Right lobe of liver (tissue), 4 donors: ENCODE measurements at regions not wholly inside any gene's neighbourhood (a gene's known extent, or its start where the extent isn't known, plus 50 kb on each side); places are given as distances from the start of the nearest gene placed in this dataset.

Experiments used
- POLR2A ChIP-seq: fragments of 450-650 bp; IDR thresholded peaks from one replicate; pipeline ENCODE4 v1.6.1; 2017; ENCODE audit warnings: antibody characterized with exemption, mild to moderate bottlenecking
- TF ChIP-seq, protein P1 (sequence below), 4 donors: fragments of 200-600 bp in 3 of 4; fragments of 450-650 bp in 1 of 4; IDR thresholded peaks; one replicate each; pipeline versions ENCODE4 v1.5.1 to v1.8.0; 2016 to 2022; ENCODE audit warnings: antibody characterized with exemption in 4 of 4, mild to moderate bottlenecking in 2 of 4
- donor health status: DM: no; HTN: no; CAD: no.
- donor health status: DM: no; HTN: no; CAD: no.
- donor health status: DM: no; HTN: yes; CAD: no.

DNA sequence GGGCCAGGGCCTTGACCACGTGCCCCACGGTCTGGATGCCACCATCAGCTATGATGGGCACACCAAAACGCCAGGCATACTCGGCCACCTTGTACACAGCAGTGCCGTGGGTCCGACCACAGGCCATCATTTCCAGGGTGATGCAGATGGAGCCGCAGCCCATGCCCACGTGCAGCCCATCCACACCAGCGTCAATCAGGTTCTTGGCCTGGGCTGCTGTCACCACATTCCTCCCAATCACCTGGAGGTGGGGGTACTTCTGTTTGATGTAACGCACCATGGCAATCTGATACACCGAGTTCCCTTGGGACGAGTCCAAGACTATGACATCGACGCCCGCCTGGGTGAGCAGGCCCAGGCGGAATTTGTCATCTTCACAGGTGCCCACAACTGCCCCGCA lies 221.2 kb upstream of the ATP6AP2 start:
- TF ChIP-seq, protein P1, sequence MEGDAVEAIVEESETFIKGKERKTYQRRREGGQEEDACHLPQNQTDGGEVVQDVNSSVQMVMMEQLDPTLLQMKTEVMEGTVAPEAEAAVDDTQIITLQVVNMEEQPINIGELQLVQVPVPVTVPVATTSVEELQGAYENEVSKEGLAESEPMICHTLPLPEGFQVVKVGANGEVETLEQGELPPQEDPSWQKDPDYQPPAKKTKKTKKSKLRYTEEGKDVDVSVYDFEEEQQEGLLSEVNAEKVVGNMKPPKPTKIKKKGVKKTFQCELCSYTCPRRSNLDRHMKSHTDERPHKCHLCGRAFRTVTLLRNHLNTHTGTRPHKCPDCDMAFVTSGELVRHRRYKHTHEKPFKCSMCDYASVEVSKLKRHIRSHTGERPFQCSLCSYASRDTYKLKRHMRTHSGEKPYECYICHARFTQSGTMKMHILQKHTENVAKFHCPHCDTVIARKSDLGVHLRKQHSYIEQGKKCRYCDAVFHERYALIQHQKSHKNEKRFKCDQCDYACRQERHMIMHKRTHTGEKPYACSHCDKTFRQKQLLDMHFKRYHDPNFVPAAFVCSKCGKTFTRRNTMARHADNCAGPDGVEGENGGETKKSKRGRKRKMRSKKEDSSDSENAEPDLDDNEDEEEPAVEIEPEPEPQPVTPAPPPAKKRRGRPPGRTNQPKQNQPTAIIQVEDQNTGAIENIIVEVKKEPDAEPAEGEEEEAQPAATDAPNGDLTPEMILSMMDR (IDR thresholded peaks at IDR 0.05): no peak
- TF ChIP-seq POLR2A: no peak
